NCI-H2029 treated with DMSO at 0.1 percent for 48 hours (cell line): ENCODE measurements at regions not wholly inside any gene's neighbourhood (a gene's known extent, or its start where the extent isn't known, plus 50 kb on each side); places are given as distances from the start of the nearest gene placed in this dataset.
"Not testable (repeated sequence)": the region's sequence is repeated elsewhere in the genome, so short reads cannot be mapped to it uniquely, and the experiment has no call there.

Experiments
- DNase-seq: peaks from one replicate; lab custom pipeline; 2025; lab: John Stamatoyannopoulos, UW

DNA sequence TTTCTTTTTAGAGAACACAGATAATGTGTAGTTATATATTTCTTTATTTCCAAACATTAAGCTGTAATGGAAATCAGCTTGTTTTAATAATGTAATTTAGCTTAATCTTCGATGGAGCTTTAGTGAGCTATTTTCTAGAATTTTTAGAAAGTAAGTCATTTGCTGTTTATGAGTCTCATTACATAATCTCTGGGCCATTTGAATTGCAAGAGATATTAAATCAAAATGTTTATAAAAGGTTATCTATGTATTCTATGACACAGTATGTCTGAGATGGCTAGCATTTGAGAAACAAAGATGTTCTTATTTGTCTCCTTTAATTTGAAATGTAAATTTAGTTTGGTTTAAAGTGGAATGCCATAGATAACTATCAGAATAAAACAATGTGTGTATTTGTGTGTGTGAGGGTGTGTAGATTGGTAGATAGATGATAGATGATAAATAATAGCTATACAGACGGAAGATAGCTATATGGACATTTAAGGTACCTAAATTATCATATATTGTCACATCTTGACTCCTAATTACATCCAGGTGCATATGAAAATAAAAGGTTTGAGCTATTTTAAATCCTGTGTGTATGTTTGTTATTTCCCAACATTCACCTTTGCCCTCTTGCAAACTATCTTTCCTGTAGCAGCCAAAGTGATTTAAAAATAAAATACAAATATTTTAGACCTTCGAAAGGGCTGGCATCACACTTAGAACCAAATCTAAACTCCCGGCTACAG is 478.0 kb upstream of the KLF6 start:
- no peak for DNase-seq

GRCh38 chr10:4262449-4262848 is 477.4 kb upstream of the KLF6 start:
- no peak for DNase-seq

GRCh38 chr10:4260483-4261124 is 475.6 kb upstream of the KLF6 start:
- DNase-seq: no peak

- DNase-seq: no peak
Measured at GRCh38 chr10:4257939-4258465, 473.0 kb upstream of the KLF6 start.

DNA sequence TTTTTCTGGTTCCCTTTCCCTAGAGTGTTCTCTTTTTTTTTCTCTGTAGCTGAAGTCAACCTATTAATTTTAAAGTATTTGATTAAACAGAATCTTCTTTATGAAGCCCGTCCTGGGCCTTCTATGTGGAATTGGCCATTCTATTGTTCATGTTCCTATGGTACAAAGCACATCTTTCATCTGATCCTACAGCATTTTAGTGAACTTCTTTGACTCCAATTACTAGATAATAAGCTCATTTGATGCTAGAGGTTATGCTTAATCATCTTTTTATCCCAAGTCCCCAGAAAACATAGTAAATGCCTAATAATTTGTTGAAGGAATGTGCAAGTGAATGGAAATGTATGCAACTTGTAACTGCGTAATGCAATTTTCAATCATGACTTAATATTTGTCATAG is 472.0 kb upstream of the KLF6 start:
- DNase-seq: no peak

GRCh38 chr10:4255751-4256150 is 470.7 kb upstream of the KLF6 start:
- no peak for DNase-seq

DNA sequence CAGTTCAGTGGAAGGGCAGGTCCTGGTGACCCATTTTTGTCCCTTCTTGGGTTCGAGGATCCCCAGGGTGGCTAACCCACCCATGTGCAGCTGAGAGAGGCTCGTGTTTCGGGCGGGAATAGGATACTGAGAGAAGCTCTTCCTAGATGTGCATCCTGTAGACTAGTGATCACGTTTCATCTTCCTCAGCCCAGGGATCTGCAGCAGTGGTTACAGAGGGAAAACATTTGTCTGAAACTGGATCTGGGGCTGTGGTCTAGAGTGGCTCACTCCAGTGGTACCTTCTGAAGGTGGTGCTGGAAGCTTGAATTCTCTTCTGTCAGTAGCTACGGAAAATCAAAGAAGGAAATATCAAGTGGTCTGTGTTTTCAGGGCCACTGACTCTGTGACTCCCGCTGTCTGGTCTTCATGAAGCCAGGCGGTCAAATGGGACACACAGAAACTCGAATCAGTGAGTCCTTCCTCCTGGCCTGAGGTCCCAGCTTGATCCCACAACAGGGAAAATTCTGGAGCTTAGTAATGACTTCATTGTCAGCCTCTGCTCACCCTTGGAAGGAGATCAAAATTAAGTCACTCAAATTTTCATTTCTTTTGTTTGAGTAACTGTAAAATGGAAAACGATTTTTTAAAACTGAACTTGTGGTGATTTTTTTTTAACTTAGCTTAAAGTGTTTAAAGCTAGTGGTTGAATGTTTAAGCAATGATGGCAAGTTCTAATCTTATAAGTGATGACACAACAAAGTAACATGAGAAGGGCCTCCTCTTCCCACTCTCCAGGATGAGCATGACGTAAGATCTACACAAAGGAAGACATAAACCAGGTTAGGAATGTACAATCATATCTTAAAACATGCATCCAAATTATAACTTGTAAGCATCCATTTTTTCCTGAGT is 469.3 kb upstream of the KLF6 start:
- no peak for DNase-seq

GRCh38 chr10:4252701-4253100 is 467.7 kb upstream of the KLF6 start:
- DNase-seq: no peak

DNA sequence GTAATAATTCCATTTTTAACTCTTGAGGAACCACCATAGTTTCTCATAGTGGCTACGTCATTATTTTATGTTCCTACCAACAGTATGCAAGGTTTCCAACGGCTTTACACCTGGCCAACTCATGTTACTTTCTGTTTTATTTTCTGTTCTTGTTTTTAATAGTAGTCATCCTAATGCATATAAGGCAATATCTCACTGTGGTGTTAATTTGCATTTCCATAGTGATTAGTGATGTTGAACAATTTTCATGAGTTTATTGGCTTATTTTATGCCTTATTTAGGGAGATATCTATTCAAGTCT is 465.5 kb upstream of the KLF6 start:
- DNase-seq: no peak

- no peak for DNase-seq
Measured at GRCh38 chr10:4249841-4250586, 465.0 kb upstream of the KLF6 start.

DNA sequence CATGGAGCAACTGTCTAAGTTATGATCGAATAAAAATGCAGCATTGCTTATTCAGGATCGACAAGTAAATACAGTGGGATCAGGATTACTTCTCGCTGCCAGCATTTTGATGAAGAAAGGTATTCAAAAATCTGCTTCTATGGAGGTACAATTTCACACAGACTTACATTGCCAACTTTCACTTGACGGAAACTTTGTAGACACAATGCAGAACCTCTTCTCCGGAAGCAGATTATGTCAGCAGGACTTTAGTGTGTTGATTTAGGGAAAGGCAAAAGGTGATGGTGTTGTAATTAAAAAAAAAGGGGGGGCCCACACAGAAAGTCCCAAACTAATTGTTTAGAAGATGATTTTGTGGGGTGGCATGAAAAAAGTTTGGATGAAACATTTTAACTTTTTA is 462.4 kb upstream of the KLF6 start:
- no peak for DNase-seq

DNA sequence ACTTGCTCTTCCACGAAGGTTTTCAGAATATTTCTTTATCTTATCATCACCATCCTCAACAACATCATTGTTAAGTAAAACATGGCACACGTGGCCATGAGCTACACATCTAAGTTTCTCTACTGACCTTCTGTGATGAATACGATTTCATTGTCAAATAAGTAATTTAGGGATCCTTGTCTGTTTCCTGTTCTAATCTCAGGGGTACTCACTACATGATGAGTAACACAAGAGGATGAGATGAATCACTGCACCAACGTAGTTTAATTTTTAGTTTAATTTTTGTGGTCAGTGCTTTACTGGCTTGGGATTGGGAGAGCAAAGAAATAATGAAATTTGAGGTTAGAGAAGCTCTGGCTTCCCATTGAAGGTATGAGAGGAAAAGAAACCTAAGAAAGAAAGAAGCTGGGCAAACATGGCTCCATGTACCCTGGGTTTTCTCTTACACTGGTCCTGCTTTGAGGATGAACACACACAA is 461.9 kb upstream of the KLF6 start:
- no peak for DNase-seq

- no peak for DNase-seq
Measured at GRCh38 chr10:4243651-4244050, 458.6 kb upstream of the KLF6 start.

DNA sequence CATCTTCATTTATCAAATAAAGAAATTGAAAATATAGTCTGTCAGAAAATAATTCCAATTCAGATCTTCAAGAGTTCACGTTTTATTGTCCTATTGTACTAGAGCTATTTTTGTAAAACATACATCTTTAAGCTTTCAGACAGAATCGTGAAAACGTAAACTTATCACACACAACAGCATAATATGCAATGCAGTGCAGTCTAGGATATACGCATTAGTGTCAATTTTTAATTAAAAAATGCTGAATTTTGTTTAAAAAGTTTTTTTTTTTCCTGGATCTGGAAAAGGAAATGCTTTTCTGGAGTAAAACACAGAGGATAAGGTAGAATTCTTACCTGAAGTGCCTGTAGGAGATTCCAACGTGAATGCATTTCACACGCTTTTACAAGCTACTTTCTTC is 458.2 kb upstream of the KLF6 start:
- DNase-seq: no peak

GRCh38 chr10:4242561-4243035 is 457.6 kb upstream of the KLF6 start:
- no peak for DNase-seq

- no peak for DNase-seq
Measured at GRCh38 chr10:4241724-4242345, 456.8 kb upstream of the KLF6 start.

DNA sequence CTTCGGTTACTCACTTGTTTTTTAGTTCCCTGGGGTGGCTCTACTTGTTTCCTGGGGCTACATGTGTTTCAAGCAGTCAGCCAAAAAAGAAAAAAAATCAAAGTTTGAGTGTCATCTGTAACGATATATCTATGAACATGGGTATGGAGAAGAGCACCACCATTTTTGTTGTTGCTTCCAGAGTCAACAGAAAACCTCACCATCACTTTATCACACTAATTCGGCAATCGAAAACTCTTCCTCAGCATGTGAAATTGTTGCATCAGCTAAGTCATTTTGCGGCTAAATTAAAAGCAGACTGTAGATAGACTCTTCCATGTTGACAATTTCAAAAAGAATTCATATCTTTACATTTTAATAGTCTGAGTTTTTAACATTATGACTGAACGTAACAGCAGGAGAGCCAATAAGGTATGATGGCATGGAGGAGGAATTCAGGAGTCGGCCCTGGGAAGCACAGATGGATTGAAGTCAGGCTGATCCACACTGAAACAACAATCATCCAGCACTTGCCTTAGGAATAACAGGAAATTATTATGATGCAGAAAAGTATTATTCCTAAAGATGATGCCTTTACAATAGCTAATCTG is 455.7 kb upstream of the KLF6 start:
- no peak for DNase-seq

DNA sequence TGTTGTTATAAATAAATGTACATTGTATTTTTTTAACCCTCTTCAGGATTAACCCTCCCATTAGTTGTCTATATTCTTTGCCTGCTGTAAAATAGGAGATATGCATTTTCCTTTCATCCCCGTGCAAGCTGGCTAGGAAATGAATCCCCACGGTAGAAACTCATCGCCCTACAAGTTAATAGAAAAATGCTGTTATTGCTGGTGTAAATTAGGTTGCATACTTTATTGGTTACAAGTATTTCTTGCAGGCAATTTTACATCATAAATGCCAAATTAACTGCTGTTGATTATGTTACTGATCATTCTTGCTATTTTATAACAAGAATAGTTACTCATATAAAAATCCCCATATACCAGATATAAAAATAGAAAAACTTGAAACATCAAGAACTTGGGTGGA is 454.2 kb upstream of the KLF6 start:
- DNase-seq: no peak

GRCh38 chr10:4236905-4237304 is 451.9 kb upstream of the KLF6 start:
- DNase-seq: not testable (repeated sequence)

- no peak for DNase-seq
Measured at GRCh38 chr10:4234661-4235060, 449.7 kb upstream of the KLF6 start.

DNA sequence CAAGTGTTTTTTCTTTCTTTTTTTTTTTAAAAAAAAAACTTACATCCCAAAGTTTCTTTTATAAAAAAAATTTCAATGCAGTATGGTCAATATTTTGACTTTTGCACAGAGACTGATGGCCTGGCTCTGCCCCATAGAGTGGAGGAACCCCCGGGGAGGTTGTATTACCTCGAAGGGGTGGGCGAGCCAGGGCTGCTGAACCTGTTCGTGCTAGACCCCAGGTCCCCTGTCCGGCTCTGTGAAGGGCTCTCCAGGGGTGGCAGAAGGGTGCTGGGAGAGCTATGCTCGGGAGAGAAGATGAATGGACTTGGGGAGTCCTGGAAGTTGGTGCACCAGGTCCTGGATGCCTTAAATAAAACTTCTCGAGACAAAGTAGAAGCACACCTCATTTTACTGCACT is 446.4 kb upstream of the KLF6 start:
- no peak for DNase-seq
